Prostate gland (tissue), 2 donors: ENCODE measurements at regions not wholly inside any gene's neighbourhood (a gene's known extent, or its start where the extent isn't known, plus 50 kb on each side); places are given as distances from the start of the nearest gene placed in this dataset.

ENCODE experiments used
- DNase-seq: peaks from one replicate; pipeline ENCODE4 v3.0.0-alpha.2; 2019; ENCODE audit warnings: low spot score
- H3K27ac ChIP-seq, 2 donors: fragments of 200-600 bp; sonication (generic); 2 replicates each; pipeline ENCODE4 v1.5.1; 2017 to 2019
- H3K27me3 ChIP-seq: fragments of 200-600 bp; sonication (generic); replicated peaks from 2 replicates; pipeline ENCODE4 v1.5.1; 2019; ENCODE audit not compliant: insufficient read depth
- H3K36me3 ChIP-seq, 2 donors: fragments of 200-600 bp; sonication (generic); 1 replicate in 1 of 2; 2 replicates in 1 of 2; pipeline versions ENCODE4 v1.5.1 to v1.8.1; 2017 to 2019
- H3K4me1 ChIP-seq: fragments of 200-600 bp; sonication (generic); replicated peaks from 2 replicates; pipeline ENCODE4 v1.5.1; 2019
- H3K4me3 ChIP-seq, 2 donors: fragments of 200-600 bp; sonication (generic); 2 replicates each; pipeline ENCODE4 v1.5.1; 2017 to 2019
- H3K9me3 ChIP-seq: fragments of 200-600 bp; sonication (generic); 2 replicates; pipeline ENCODE4 v1.5.1; 2017
- POLR2A ChIP-seq: fragments of 450-650 bp; IDR thresholded peaks from one replicate; pipeline ENCODE4 v1.6.1; 2016; ENCODE audit warnings: antibody characterized with exemption, mild to moderate bottlenecking
- POLR2AphosphoS5 ChIP-seq: sonication (generic); formaldehyde crosslinking; IDR thresholded peaks from one replicate; pipeline ENCODE4 v1.6.1; 2017; ENCODE audit warnings: antibody characterized with exemption
- WGBS: methylation state at CpG from one replicate; pipeline ENCODE4 v1.1.5; 2018; 5-methylcytosine and 5-hydroxymethylcytosine counted together
- intact Hi-C: fragments of 100-400 bp; cut with DNase I; formaldehyde crosslinking; loops from one replicate; pipeline ENCODE4 v1.14.2; 2022
- TF ChIP-seq, protein P1 (sequence below), 4 experiments: fragments of 200-600 bp in 2 of 4; fragments of 450-650 bp in 2 of 4; sonication (generic) in 2 of 4; IDR thresholded peaks; 1 replicate in 3 of 4; 2 replicates in 1 of 4; pipeline ENCODE4 v1.5.1; 2016 to 2019; ENCODE audit warnings: antibody characterized with exemption in 4 of 4, mild to moderate bottlenecking in 2 of 4, moderate library complexity in 2 of 4

DNA sequence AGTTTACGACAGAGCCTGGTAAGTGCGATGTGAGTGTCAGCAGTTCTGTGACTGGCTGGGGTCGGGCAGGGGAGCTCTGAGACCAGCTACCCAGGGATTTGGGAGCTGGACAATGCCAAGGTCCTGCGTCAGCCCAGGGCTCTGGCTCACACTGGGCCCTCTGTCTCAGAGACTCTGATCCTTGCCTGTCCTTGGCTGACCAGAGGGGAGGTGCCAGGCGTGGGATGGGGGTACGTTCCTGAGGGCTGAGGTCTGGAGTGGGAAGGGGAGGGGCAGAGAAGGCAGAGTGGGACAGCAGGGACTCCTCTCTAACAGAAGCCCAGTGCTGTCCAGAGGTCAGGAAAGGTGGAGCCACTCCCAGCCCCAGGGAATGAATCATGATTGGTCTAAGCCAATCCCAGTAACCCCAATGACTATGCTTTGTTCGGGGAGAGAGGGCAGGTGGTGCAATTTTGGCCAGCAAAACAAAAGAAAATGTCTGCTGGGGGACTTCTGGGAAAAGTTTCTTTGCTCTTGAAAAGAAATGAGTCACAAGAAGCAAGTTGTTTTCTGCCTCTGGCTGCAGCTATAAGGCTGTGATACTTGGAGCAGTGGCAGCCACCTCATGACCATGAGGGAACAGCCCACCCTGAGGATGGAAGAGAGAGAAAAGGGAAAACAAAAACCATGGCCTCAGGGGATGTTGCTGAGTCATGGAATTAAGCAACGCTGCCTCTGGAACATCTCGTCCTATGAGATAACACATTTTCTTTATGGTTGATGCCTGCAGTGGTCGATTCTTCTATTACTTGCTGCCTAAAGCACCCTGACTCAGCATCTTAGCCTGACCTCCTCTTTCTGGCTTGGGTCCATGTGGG, 108.3 kb downstream of the CHST1 start:
- Histone ChIP-seq H3K36me3 (no peaks in the 10 kb centered on the region), H3K4me1 (no peaks in the 10 kb centered on the region), H3K4me3 (no peak overlapping the region), H3K27me3 (no peaks in the 10 kb centered on the region), H3K27ac (no peak overlapping the region), H3K9me3 (no peaks in the 10 kb centered on the region)
- intact Hi-C loops: no loop called here
- TF ChIP-seq POLR2A (no peak), POLR2AphosphoS5 (no peak)
- TF ChIP-seq, protein P1, sequence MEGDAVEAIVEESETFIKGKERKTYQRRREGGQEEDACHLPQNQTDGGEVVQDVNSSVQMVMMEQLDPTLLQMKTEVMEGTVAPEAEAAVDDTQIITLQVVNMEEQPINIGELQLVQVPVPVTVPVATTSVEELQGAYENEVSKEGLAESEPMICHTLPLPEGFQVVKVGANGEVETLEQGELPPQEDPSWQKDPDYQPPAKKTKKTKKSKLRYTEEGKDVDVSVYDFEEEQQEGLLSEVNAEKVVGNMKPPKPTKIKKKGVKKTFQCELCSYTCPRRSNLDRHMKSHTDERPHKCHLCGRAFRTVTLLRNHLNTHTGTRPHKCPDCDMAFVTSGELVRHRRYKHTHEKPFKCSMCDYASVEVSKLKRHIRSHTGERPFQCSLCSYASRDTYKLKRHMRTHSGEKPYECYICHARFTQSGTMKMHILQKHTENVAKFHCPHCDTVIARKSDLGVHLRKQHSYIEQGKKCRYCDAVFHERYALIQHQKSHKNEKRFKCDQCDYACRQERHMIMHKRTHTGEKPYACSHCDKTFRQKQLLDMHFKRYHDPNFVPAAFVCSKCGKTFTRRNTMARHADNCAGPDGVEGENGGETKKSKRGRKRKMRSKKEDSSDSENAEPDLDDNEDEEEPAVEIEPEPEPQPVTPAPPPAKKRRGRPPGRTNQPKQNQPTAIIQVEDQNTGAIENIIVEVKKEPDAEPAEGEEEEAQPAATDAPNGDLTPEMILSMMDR (IDR thresholded peaks at IDR 0.05): no peak
- DNase-seq: no peak
- WGBS: 48% methylated on average over 10 of the region's 10 CpGs

- no peaks in the 10 kb centered on the region for H3K4me1 ChIP-seq
- TF ChIP-seq POLR2AphosphoS5: peak; percentile 76
- TF ChIP-seq, protein P1 (IDR thresholded peaks at IDR 0.05): no peak
- WGBS: 39% methylated on average over 14 of the region's 14 CpGs
- H3K27ac ChIP-seq: peak overlapping the region in 1 of 2 donors; percentile 19
- H3K27me3 ChIP-seq: no peaks in the 10 kb centered on the region
- intact Hi-C loops: no loop called here
- no peaks in the 10 kb centered on the region for H3K36me3 ChIP-seq
- peak; percentile 71 for DNase-seq
- H3K9me3 ChIP-seq: no peaks in the 10 kb centered on the region
- no peak overlapping the region for H3K4me3 ChIP-seq
These were observed 111.0 kb downstream of the CHST1 start for GRCh38 chr11:45554230-45554967.

DNA sequence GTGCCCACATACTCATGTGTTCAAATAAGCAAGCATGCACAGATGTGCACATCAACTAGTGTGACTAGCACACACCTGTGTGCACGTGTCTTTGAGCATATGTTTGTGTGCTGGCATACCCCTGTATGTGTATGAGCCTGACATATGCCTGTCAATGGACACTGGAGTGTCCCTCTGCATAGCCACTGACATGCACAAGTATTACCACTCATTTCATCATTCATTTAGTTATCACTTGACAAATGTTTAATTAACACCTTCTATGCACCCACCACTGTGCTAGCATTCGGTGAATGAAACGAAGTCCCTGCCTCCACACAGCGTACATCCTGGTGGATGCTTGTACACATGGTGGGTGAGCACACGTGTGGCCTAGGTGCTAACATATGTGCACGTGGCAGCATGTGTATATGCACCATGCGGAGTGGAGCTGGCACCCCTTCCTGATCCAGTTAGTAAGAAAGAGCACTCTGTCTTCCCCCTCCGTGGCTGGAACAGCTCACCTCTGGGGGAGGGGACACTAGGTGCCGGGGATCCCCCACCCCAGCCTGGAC, 112.0 kb downstream of the CHST1 start:
- Histone ChIP-seq H3K4me3 (no peak overlapping the region), H3K36me3 (no peaks in the 10 kb centered on the region), H3K27ac (no peak overlapping the region), H3K4me1 (no peaks in the 10 kb centered on the region), H3K27me3 (no peaks in the 10 kb centered on the region), H3K9me3 (no peaks in the 10 kb centered on the region)
- no peak for DNase-seq
- WGBS: 83% methylated on average over 9 of the region's 9 CpGs
- no peak for TF ChIP-seq POLR2AphosphoS5
- TF ChIP-seq, protein P1 (IDR thresholded peaks at IDR 0.05): no peak
- TF ChIP-seq POLR2A: no peak
- intact Hi-C loops: no loop called here

DNA sequence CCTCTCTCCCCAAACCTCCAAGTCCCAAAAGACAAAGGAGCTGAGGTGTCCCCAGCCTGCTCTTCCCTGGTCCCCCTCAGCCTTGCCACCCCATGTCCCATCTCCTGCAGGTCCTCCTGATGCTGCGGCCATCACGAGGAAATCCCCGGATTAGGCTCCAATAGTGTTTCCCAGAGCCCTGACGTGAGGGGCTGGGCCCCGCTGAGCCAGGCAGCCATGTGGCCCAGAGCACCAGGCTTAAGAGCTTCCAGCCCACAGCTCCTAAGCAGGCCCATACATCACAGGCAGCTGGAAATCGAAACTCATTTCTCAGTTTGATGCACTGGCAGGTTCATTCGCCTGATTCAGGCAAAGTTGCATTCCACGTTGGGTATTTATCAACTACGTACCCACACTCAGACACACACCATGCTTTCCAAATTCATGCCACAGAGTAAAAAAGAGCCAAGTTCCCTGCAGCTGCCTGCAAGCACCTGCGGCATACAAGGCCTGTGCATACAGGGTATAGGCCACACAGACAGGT, 114.2 kb downstream of the CHST1 start:
- Histone ChIP-seq H3K9me3 (no peaks in the 10 kb centered on the region), H3K4me1 (no peaks in the 10 kb centered on the region), H3K36me3 (no peaks in the 10 kb centered on the region), H3K27ac (no peak overlapping the region), H3K4me3 (no peak overlapping the region), H3K27me3 (no peaks in the 10 kb centered on the region)
- 83% methylated on average over 10 of the region's 10 CpGs for WGBS
- no peak for DNase-seq
- intact Hi-C loops: no loop called here
- TF ChIP-seq, protein P1 (IDR thresholded peaks at IDR 0.05): no peak
- TF ChIP-seq POLR2A (no peak), POLR2AphosphoS5 (no peak)
